CD4-positive, alpha-beta T cell treated with Interleukin-15 for 4 hours (primary cell): ENCODE measurements at regions not wholly inside any gene's neighbourhood (a gene's known extent, or its start where the extent isn't known, plus 50 kb on each side); places are given as distances from the start of the nearest gene placed in this dataset.

ENCODE experiments used
- DNase-seq: peaks from one replicate; pipeline ENCODE4 v3.0.0-alpha.2; 2020; ENCODE audit warnings: low spot score

GRCh38 chr1:96964761-96965160 is 243.2 kb downstream of the PTBP2 start:
- no peak for DNase-seq

GRCh38 chr1:96966536-96967138 is 245.1 kb downstream of the PTBP2 start:
- peak; percentile 74 for DNase-seq

- no peak for DNase-seq
Observed at GRCh38 chr1:96967311-96967710, 245.7 kb downstream of the PTBP2 start.

- no peak for DNase-seq
Observed at GRCh38 chr1:96968541-96968940, 247.0 kb downstream of the PTBP2 start.

GRCh38 chr1:96968983-96969382 is 247.4 kb downstream of the PTBP2 start:
- no peak for DNase-seq

GRCh38 chr1:96969656-96970163 is 248.1 kb downstream of the PTBP2 start:
- DNase-seq = no peak

GRCh38 chr1:96971439-96971838 is 249.9 kb downstream of the PTBP2 start:
- DNase-seq = no peak

GRCh38 chr1:96971849-96972602 is 250.4 kb downstream of the PTBP2 start:
- DNase-seq = no peak

GRCh38 chr1:96973605-96974004 is 252.0 kb downstream of the PTBP2 start:
- no peak for DNase-seq

- DNase-seq = no peak
Observed at GRCh38 chr1:96978444-96978843, 256.9 kb downstream of the PTBP2 start.

- no peak for DNase-seq
Observed at GRCh38 chr1:96978901-96979300, 257.3 kb downstream of the PTBP2 start.

- no peak for DNase-seq
Observed at GRCh38 chr1:96979304-96980268, 258.0 kb downstream of the PTBP2 start.

GRCh38 chr1:96980448-96980847 is 258.9 kb downstream of the PTBP2 start:
- no peak for DNase-seq

- no peak for DNase-seq
Observed at GRCh38 chr1:96981181-96981580, 259.6 kb downstream of the PTBP2 start.

GRCh38 chr1:96982118-96982517 is 260.5 kb downstream of the PTBP2 start:
- DNase-seq = no peak

- no peak for DNase-seq
Observed at GRCh38 chr1:96983866-96984265, 262.3 kb downstream of the PTBP2 start.

GRCh38 chr1:96987186-96987703 is 265.7 kb downstream of the PTBP2 start:
- DNase-seq = no peak

GRCh38 chr1:96989302-96989701 is 267.7 kb downstream of the PTBP2 start:
- DNase-seq = no peak

- DNase-seq = no peak
Observed at GRCh38 chr1:96990136-96990535, 268.6 kb downstream of the PTBP2 start.

- DNase-seq = no peak
Observed at GRCh38 chr1:96991261-96991660, 269.7 kb downstream of the PTBP2 start.

- DNase-seq = no peak
Observed at GRCh38 chr1:96992871-96993270, 271.3 kb downstream of the PTBP2 start.

GRCh38 chr1:96995351-96995750 is 273.8 kb downstream of the PTBP2 start:
- DNase-seq = no peak
